Activated CD4-positive, alpha-beta T cell treated with anti-CD3 and anti-CD28 coated beads, Interleukin-2, amount 50 U/mL, for 48 hours (primary cell): ENCODE measurements at regions not wholly inside any gene's neighbourhood (a gene's known extent, or its start where the extent isn't known, plus 50 kb on each side); places are given as distances from the start of the nearest gene placed in this dataset.

Experiments
- DNase-seq, 2 experiments: peaks; one replicate each; pipeline ENCODE4 v3.0.0-alpha.2; 2020

GRCh38 chr12:82029936-82030335 is 270.8 kb upstream of the PPFIA2 start:
- DNase-seq = no peak

DNA sequence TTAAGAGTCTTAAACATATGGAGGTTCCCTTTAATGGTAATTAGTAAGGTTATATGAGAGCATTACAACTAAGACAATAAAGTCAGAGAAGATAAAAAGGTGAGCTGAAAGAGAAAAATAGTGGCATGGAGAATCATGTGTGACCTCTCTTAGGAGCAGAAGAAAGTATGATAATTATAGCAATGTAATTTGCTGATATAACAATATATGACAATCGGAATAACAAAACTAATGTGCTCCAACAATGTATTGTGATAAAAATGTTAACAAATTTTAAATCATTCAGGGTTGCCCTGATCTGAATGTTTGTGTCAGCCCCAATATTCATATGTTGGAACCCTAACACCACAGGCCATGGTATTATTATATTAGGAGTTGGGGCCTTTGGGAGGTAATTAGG is 269.6 kb upstream of the PPFIA2 start:
- DNase-seq = no peak

GRCh38 chr12:82027612-82028011 is 268.5 kb upstream of the PPFIA2 start:
- no peak for DNase-seq

DNA sequence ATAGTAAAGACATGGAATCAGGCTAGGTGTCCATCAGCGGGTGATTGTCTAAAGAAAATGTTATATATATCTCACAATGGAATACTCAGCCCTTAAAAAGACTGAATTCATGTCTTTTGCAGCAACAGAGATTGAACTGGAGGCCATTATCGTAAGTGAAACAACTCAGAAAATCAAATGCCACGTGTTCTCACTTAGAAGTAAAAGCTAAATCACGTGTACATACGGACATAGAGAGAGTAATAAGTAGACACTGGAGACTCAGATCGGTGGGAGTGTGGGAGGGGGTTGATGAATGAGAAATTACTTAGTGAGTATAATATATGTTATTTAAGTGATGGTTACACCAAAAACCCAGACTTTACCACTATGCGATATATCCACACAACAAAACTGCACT is 266.3 kb upstream of the PPFIA2 start:
- DNase-seq = no peak

- no peak for DNase-seq
These were observed 260.4 kb upstream of the PPFIA2 start for GRCh38 chr12:82019533-82019932.

- DNase-seq = no peak
These were observed 256.6 kb upstream of the PPFIA2 start for GRCh38 chr12:82015623-82016347.

DNA sequence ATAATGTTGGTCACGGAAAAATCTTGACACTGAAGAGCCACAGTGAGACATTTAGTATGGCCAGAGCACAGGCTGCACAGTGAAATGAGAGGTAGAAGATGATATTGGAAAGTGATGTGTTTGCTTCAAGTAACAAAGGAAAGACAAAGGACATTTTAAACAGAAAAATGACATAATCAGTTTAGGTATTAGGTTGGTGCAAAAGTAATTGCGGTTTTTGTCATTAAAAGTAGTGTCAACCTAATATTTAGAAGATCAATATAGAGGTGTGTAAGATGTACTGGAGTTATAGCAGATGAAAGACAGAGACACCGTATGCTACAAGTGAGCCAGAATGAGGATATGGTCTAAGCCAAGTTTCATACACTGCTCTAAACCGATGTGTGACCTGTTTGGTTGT is 253.0 kb upstream of the PPFIA2 start:
- no peak for DNase-seq

DNA sequence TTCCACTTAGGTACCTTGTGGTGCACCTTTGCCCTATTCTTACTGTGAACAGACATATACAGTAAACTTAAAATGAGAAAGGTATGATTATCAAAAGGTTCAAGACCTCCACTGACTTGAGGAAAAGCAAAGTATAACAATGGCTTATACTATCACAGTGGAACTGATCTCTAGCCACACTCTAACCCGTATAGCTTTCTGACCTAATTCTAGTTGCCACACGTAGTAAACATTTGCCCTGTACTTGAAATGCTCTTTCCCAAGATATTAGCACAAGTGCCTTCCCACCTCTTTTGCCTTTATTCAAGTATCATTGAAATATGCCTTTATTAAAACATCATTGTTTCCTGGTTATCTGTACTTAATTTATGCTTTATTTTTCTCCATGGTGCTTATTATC is 250.4 kb upstream of the PPFIA2 start:
- DNase-seq = no peak

GRCh38 chr12:82008251-82008650 is 249.1 kb upstream of the PPFIA2 start:
- DNase-seq = no peak

DNA sequence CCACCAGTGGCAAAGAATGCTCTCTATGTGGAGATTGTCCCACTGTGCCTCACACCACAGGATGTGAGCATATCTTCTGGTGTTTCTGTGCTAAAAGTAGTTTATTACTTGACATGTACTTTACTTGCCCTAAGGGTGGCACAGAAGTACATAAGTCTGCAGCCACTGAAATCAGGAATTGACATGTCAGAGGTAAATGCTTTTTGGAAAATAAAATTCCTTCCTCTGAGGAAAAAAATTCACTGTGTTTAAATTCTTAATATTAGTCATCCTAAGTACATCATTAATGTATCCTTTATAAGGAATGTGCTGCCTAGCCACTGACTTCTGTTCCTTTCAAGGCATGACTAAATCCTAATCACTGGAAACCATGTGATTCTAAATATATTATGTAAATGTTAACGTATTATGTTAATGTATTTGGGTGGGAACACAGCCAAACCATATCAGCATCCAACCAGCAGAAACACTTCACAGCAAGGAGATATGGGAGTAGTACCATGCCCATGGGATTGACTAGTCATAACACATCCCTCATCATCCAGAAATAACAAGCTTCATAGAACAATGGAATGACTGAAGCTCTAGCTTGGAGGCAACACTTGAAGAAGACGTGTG is 239.7 kb upstream of the PPFIA2 start:
- no peak for DNase-seq

GRCh38 chr12:81992461-81992860 is 233.3 kb upstream of the PPFIA2 start:
- peak; percentile 4 to 8 for DNase-seq

- DNase-seq = no peak
These were observed 232.7 kb upstream of the PPFIA2 start for GRCh38 chr12:81991868-81992267.

GRCh38 chr12:81988362-81988761 is 229.2 kb upstream of the PPFIA2 start:
- no peak for DNase-seq

GRCh38 chr12:81987371-81987770 is 228.2 kb upstream of the PPFIA2 start:
- DNase-seq = no peak

- no peak for DNase-seq
These were observed 217.5 kb upstream of the PPFIA2 start for GRCh38 chr12:81976661-81977060.

DNA sequence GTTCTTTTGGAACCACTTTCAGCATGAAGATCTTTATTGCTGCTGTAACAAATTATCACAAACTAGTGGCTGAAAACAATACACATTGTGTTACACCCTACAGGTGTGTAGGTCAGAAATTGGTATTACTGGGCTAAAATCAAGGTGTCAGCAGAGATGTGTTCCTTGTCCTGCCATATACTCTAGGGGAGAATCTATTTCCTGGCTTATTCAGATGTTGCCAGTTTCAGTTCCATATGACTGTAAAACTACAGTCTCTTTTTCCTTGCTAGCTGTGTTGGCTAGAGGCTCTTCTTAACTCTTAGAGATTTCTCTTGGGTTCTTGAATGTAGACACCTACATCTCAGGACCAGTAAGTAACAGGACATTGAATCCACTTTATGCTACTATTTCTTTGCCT is 215.6 kb upstream of the PPFIA2 start:
- no peak for DNase-seq

DNA sequence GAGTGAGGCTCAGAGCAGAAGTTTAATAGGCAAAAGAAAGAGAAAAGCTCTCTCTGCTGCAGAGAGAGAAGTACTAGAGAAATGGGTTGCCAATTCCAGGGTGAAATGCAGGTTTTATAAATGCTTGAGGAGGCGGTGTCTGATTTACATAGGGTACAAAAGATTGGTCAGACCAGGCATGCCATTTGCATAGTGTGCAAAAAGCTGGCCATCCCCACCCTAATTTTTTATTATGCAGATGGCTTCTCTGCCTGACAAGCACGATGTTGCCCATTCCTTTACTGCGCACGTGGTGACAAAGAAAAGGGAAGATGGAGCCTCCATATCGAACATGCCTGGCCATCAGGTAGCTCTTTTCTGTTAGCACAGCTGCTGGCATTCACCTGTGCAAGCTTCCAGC is 209.3 kb upstream of the PPFIA2 start:
- no peak for DNase-seq

DNA sequence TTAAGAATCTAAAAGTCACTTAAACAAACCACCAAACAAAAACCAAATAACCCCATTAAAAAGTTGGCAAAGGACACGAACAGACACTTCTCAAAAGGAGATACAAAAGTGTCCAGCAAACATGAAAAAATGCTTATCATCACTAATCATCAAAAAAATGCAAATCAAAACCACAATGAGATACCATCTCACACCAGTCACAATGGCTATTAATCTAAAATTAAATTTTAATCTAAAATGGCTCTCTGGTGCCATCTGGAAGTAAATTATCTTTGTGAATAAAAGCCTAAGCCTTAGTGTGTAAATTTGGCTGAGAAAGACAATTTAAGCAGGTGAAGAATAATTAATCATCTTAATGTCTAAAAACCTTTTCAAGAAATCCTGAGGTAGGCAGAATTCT is 204.5 kb upstream of the PPFIA2 start:
- DNase-seq = no peak

DNA sequence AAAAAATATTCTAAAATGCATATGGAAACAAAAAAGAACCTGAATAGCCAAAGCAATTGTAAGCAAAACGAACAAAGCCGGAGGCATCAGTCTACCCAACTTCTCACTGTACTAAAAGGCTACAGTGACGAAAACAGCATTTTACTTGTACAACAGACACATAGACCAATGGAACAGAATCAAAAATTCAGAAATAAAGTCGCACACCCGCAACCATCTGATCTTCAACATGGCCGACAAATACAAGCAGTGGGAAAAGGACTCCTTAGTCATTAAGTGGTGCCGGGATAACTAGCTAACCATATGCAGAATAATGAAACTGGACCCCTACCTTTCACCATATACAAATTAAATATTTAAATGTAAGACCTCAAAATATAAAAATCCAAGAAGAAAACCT is 203.9 kb upstream of the PPFIA2 start:
- no peak for DNase-seq

GRCh38 chr12:81962126-81962856 is 203.1 kb upstream of the PPFIA2 start:
- no peak for DNase-seq

GRCh38 chr12:81958406-81958805 is 199.3 kb upstream of the PPFIA2 start:
- DNase-seq = no peak

DNA sequence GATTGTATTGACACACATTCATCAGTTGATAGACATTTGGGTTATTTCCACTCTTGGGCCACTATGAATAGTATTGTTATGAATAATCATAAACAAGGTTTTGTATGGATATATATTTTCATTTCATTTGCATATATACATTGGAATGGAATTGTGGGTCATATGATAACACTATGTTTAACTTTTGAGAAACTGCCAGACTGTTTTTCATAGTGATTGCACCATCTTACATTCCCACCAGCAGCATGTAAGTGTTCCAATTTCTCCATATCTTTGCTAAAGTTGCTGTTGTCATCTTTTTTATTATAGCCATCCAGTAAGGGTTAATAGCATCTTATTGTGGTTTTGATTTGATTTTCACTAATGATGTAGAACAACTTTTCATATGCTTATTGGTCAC is 198.5 kb upstream of the PPFIA2 start:
- no peak for DNase-seq

- DNase-seq = no peak
These were observed 197.3 kb upstream of the PPFIA2 start for GRCh38 chr12:81956468-81956860.

- no peak for DNase-seq
These were observed 194.4 kb upstream of the PPFIA2 start for GRCh38 chr12:81953541-81953940.
